H1 (cell line): ENCODE measurements at regions not wholly inside any gene's neighbourhood (a gene's known extent, or its start where the extent isn't known, plus 50 kb on each side); places are given as distances from the start of the nearest gene placed in this dataset.

Source experiments
- EP300 ChIP-seq, 2 experiments: IDR thresholded peaks; 1 replicate in 1 of 2; 2 replicates in 1 of 2; pipeline ENCODE4 v1.6.1; 2011 to 2012; ENCODE audit warnings: low read depth in 2 of 2, low read length in 2 of 2, mild to moderate bottlenecking in 2 of 2, borderline replicate concordance in 1 of 2, inconsistent platforms in 1 of 2, moderate library complexity in 1 of 2
- JUN ChIP-seq: IDR thresholded peaks from 2 replicates; pipeline ENCODE4 v1.6.1; 2011; ENCODE audit warnings: low read depth, mild to moderate bottlenecking, improper control_type of control experiment, low read length
- KDM5A ChIP-seq: fragments of 200-600 bp; IDR thresholded peaks from 2 replicates; pipeline ENCODE4 v1.7.1; 2012; ENCODE audit warnings: mild to moderate bottlenecking, low read length, inconsistent platforms, mixed read lengths
- NRF1 ChIP-seq: IDR thresholded peaks from 2 replicates; pipeline ENCODE4 v1.6.1; 2011; ENCODE audit warnings: mild to moderate bottlenecking, low read depth, low read length, improper control_type of control experiment
- POLR2A ChIP-seq, 2 experiments: IDR thresholded peaks; 1 replicate in 1 of 2; 2 replicates in 1 of 2; pipeline ENCODE4 v1.6.1; 2011; ENCODE audit warnings: low read depth in 2 of 2, low read length in 2 of 2, mild to moderate bottlenecking in 2 of 2; ENCODE audit errors: control extremely low read depth in 1 of 2
- POLR2AphosphoS5 ChIP-seq: IDR thresholded peaks from 2 replicates; pipeline ENCODE4 v1.6.1; 2011; ENCODE audit warnings: low read depth, low read length
- RFX5 ChIP-seq: IDR thresholded peaks from 2 replicates; pipeline ENCODE4 v1.6.1; 2011; ENCODE audit warnings: low read depth, low read length, improper control_type of control experiment, borderline replicate concordance
- TF ChIP-seq, protein P1 (sequence below), 3 experiments: IDR thresholded peaks; 1 replicate in 2 of 3; 2 replicates in 1 of 3; pipeline versions ENCODE4 v1.5.1 to v1.6.1; 2011; ENCODE audit warnings: low read length in 3 of 3, mild to moderate bottlenecking in 3 of 3, inconsistent platforms in 2 of 3, low read depth in 1 of 3, moderate library complexity in 1 of 3; ENCODE audit not compliant: insufficient read depth in 1 of 3; ENCODE audit errors: control extremely low read depth in 1 of 3

DNA sequence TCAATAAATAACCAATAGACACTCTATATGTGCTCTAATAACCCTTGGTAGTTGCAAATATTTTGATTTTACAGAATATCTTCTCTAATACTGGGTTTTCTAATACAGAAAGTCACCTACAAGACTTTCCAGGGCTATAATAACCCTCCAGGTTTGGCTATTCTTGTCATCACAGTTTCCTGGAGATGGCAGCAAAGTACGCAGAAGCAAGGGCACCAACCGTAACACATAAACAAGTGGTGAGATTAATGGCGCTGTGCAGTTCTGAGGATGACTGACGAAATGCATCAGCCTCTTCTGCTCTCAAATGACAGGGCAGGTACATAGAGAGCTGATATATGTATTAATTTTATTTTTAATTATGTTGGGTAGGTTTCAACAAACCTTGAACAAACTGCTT lies 122.4 kb downstream of the C4orf33 start:
- TF ChIP-seq POLR2A (IDR thresholded peaks at IDR 0.05; ENCODE audit: control extremely low read depth in 1 of 2, low read depth in 2 of 2, low read length in 2 of 2), result no peak
- TF ChIP-seq EP300 (IDR thresholded peaks at IDR 0.05; ENCODE audit: borderline replicate concordance in 1 of 2, low read depth in 2 of 2, low read length in 2 of 2), result no peak
- no peak for TF ChIP-seq NRF1
- no peak for TF ChIP-seq JUN
- no peak for TF ChIP-seq RFX5
- TF ChIP-seq, protein P1, sequence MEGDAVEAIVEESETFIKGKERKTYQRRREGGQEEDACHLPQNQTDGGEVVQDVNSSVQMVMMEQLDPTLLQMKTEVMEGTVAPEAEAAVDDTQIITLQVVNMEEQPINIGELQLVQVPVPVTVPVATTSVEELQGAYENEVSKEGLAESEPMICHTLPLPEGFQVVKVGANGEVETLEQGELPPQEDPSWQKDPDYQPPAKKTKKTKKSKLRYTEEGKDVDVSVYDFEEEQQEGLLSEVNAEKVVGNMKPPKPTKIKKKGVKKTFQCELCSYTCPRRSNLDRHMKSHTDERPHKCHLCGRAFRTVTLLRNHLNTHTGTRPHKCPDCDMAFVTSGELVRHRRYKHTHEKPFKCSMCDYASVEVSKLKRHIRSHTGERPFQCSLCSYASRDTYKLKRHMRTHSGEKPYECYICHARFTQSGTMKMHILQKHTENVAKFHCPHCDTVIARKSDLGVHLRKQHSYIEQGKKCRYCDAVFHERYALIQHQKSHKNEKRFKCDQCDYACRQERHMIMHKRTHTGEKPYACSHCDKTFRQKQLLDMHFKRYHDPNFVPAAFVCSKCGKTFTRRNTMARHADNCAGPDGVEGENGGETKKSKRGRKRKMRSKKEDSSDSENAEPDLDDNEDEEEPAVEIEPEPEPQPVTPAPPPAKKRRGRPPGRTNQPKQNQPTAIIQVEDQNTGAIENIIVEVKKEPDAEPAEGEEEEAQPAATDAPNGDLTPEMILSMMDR (IDR thresholded peaks at IDR 0.05; ENCODE audit: control extremely low read depth in 1 of 3, insufficient read depth in 1 of 3, low read depth in 1 of 3, low read length in 3 of 3), result peak in 2 of 3 experiments; percentile 45 to 55; a peak in 3 of 4 replicates
- TF ChIP-seq POLR2AphosphoS5, result no peak
- TF ChIP-seq KDM5A, result no peak
